OCI-LY3 (cell line): ENCODE measurements at regions not wholly inside any gene's neighbourhood (a gene's known extent, or its start where the extent isn't known, plus 50 kb on each side); places are given as distances from the start of the nearest gene placed in this dataset.

Experiments
- CTCF ChIP-seq: fragments of 200-600, 300-600 bp; sonication (generic); IDR thresholded peaks from 2 replicates; pipeline ENCODE4 v1.5.1; 2014; ENCODE audit warnings: antibody characterized with exemption, low read length, low read depth
- EZH2phosphoT487 ChIP-seq: fragments of 200-600 bp; shearing (Covaris generic); IDR thresholded peaks from 2 replicates; pipeline ENCODE4 v1.6.1; 2018; ENCODE audit warnings: antibody characterized with exemption, mixed run types, low read depth

- TF ChIP-seq CTCF (no peak), EZH2phosphoT487 (no peak)
Observed at GRCh38 chr7:115124409-115124939, 202.6 kb downstream of the MDFIC start.
